Uterus (tissue), 3 donors: ENCODE measurements at regions not wholly inside any gene's neighbourhood (a gene's known extent, or its start where the extent isn't known, plus 50 kb on each side); places are given as distances from the start of the nearest gene placed in this dataset.

Experiments
- DNase-seq, 2 donors: peaks; one replicate each; pipeline ENCODE4 v3.0.0-alpha.2; 2019 to 2020
- H3K27ac ChIP-seq, 2 donors: fragments of 200-600 bp; sonication (generic); 1 replicate in 1 of 2; 2 replicates in 1 of 2; pipeline ENCODE4 v1.5.1; 2016 to 2018
- H3K27me3 ChIP-seq, 2 donors: fragments of 200-600 bp; sonication (generic); one replicate each; pipeline ENCODE4 v1.5.1; 2018 to 2019; ENCODE audit warnings: control low read depth in 1 of 2
- H3K36me3 ChIP-seq, 2 donors: fragments of 200-600 bp; sonication (generic); one replicate each; pipeline ENCODE4 v1.5.1; 2019; ENCODE audit warnings: control low read depth in 1 of 2
- H3K4me1 ChIP-seq, 2 donors: fragments of 200-600 bp; sonication (generic); one replicate each; pipeline ENCODE4 v1.5.1; 2018 to 2019; ENCODE audit warnings: control low read depth in 1 of 2
- H3K4me3 ChIP-seq, 2 donors: fragments of 200-600 bp; sonication (generic); 1 replicate in 1 of 2; 2 replicates in 1 of 2; pipeline ENCODE4 v1.5.1; 2018 to 2019; ENCODE audit warnings: mild to moderate bottlenecking in 1 of 2
- H3K9me3 ChIP-seq, 2 donors: fragments of 200-600 bp; sonication (generic); one replicate each; pipeline ENCODE4 v1.5.1; 2019; ENCODE audit warnings: control low read depth in 1 of 2
- POLR2A ChIP-seq, 2 donors: fragments of 450-650 bp; IDR thresholded peaks; one replicate each; pipeline ENCODE4 v1.6.1; 2016; ENCODE audit warnings: antibody characterized with exemption in 2 of 2, mild to moderate bottlenecking in 1 of 2, moderate library complexity in 1 of 2
- intact Hi-C: fragments of 100-400 bp; cut with DNase I; formaldehyde crosslinking; loops from one replicate; pipeline ENCODE4 v1.15.1; 2023; ENCODE audit warnings: low total_unique reads
- TF ChIP-seq, protein P1 (sequence below), 4 experiments: fragments of 200-600 bp in 2 of 4; fragments of 450-650 bp in 2 of 4; sonication (generic) in 2 of 4; IDR thresholded peaks; one replicate each; pipeline ENCODE4 v1.5.1; 2016 to 2019; ENCODE audit warnings: antibody characterized with exemption in 4 of 4, mild to moderate bottlenecking in 2 of 4, moderate library complexity in 1 of 4
- donor health status: DM: yes; HTN: yes; CAD: no.

- intact Hi-C loops, result no loop called here
- Histone ChIP-seq H3K27ac (no peak overlapping the region), H3K9me3 (no peaks in the 10 kb centered on the region), H3K27me3 (no peaks in the 10 kb centered on the region), H3K4me1 (no peaks in the 10 kb centered on the region), H3K4me3 (no peak overlapping the region), H3K36me3 (no peaks in the 10 kb centered on the region)
- no peak for DNase-seq
- no peak for TF ChIP-seq POLR2A (IDR thresholded peaks at IDR 0.05)
- TF ChIP-seq, protein P1, sequence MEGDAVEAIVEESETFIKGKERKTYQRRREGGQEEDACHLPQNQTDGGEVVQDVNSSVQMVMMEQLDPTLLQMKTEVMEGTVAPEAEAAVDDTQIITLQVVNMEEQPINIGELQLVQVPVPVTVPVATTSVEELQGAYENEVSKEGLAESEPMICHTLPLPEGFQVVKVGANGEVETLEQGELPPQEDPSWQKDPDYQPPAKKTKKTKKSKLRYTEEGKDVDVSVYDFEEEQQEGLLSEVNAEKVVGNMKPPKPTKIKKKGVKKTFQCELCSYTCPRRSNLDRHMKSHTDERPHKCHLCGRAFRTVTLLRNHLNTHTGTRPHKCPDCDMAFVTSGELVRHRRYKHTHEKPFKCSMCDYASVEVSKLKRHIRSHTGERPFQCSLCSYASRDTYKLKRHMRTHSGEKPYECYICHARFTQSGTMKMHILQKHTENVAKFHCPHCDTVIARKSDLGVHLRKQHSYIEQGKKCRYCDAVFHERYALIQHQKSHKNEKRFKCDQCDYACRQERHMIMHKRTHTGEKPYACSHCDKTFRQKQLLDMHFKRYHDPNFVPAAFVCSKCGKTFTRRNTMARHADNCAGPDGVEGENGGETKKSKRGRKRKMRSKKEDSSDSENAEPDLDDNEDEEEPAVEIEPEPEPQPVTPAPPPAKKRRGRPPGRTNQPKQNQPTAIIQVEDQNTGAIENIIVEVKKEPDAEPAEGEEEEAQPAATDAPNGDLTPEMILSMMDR (IDR thresholded peaks at IDR 0.05), result no peak
Measured at GRCh38 chr20:39195582-39196021, 233.5 kb downstream of the DHX35 start.

GRCh38 chr20:39190666-39191570, 228.8 kb downstream of the DHX35 start:
- intact Hi-C loops, result no loop called here
- Histone ChIP-seq H3K9me3 (no peaks in the 10 kb centered on the region), H3K4me3 (no peak overlapping the region), H3K27ac (no peak overlapping the region), H3K27me3 (no peaks in the 10 kb centered on the region), H3K36me3 (no peaks in the 10 kb centered on the region), H3K4me1 (no peaks in the 10 kb centered on the region)
- no peak for DNase-seq
- TF ChIP-seq POLR2A (IDR thresholded peaks at IDR 0.05), result no peak
- TF ChIP-seq, protein P1 (IDR thresholded peaks at IDR 0.05), result no peak

- TF ChIP-seq POLR2A (IDR thresholded peaks at IDR 0.05), result no peak
- no peaks in the 10 kb centered on the region for H3K9me3 ChIP-seq
- intact Hi-C loops, result no loop called here
Measured at GRCh38 chr20:39188266-39188765, 226.2 kb downstream of the DHX35 start.

DNA sequence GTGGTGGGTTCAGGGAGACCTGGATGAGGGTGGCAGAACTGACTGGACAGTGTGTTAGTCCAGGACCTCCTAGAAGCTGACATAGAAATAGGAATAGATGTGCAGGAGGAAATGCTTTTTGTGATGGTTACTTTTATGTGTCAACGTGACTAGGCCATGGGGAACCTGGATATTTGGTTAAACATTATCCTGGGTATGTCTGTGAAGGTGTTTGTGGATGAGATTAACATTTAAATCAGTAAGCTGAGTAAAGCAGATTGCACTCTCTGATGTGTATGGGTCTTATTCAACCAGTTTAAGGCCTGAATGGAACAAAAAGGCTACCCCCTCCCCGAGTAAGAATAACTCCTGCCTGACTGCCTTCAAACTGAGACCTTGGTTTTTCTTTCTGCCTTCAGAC, 219.3 kb downstream of the DHX35 start:
- Histone ChIP-seq H3K9me3 (no peaks in the 10 kb centered on the region), H3K27me3 (no peaks in the 10 kb centered on the region), H3K4me1 (no peaks in the 10 kb centered on the region), H3K27ac (no peak overlapping the region), H3K4me3 (no peak overlapping the region), H3K36me3 (no peaks in the 10 kb centered on the region)
- intact Hi-C loops, result no loop called here
- no peak for DNase-seq
- TF ChIP-seq POLR2A (IDR thresholded peaks at IDR 0.05), result no peak
- TF ChIP-seq, protein P1 (IDR thresholded peaks at IDR 0.05), result no peak

More at GRCh38 chr20:39188266-39188765, 226.2 kb downstream of the DHX35 start:
- Histone ChIP-seq H3K27ac (no peak overlapping the region), H3K4me1 (no peaks in the 10 kb centered on the region), H3K36me3 (no peaks in the 10 kb centered on the region), H3K4me3 (no peak overlapping the region), H3K27me3 (no peaks in the 10 kb centered on the region)
- no peak for DNase-seq

- Histone ChIP-seq H3K27me3 (no peaks in the 10 kb centered on the region), H3K36me3 (no peaks in the 10 kb centered on the region), H3K4me1 (no peaks in the 10 kb centered on the region), H3K27ac (no peak overlapping the region), H3K4me3 (no peak overlapping the region), H3K9me3 (no peaks in the 10 kb centered on the region)
- TF ChIP-seq POLR2A (IDR thresholded peaks at IDR 0.05), result no peak
- TF ChIP-seq, protein P1 (IDR thresholded peaks at IDR 0.05), result no peak
- intact Hi-C loops, result no loop called here
- no peak for DNase-seq
Measured at GRCh38 chr20:39176457-39176856, 214.3 kb downstream of the DHX35 start.
